Activated B cell treated with CpG ODN at 0.5 μM for 24 hours (primary cell): ENCODE measurements at regions not wholly inside any gene's neighbourhood (a gene's known extent, or its start where the extent isn't known, plus 50 kb on each side); places are given as distances from the start of the nearest gene placed in this dataset.

Experiments
- ATAC-seq: fragments of 200-7000 bp; cut with Tn5 transposase; one replicate; pipeline ENCODE4 v1.10.0; 2021; ENCODE audit warnings: low read depth, mild to moderate bottlenecking, moderate library complexity
- CTCF ChIA-PET: fragments of 350-600 bp; sonication (Branson Sonifier 250); formaldehyde crosslinking; loops from one replicate; lab custom pipeline; 2021; ENCODE audit warnings: antibody characterized with exemption; lab: Charles Lee
- POLR2A ChIA-PET: fragments of 350-600 bp; sonication (Branson Sonifier 250); formaldehyde crosslinking; loops from one replicate; lab custom pipeline; 2021; ENCODE audit warnings: antibody characterized with exemption; lab: Charles Lee
- DNase-seq: peaks from one replicate; pipeline ENCODE4 v3.0.0; 2022
- H3K27ac Mint-ChIP-seq: one replicate; pipeline ENCODE4 v1.8.0; 2020; ENCODE audit warnings: mixed read lengths
- H3K27me3 Mint-ChIP-seq: one replicate; pipeline ENCODE4 v1.8.0; 2021; ENCODE audit warnings: mixed read lengths
- H3K36me3 Mint-ChIP-seq: one replicate; pipeline ENCODE4 v1.8.0; 2021; ENCODE audit warnings: low read depth, mixed read lengths
- H3K4me1 Mint-ChIP-seq: one replicate; pipeline ENCODE4 v1.8.0; 2021; ENCODE audit warnings: mixed read lengths
- H3K4me3 Mint-ChIP-seq: one replicate; pipeline ENCODE4 v1.8.0; 2020; ENCODE audit warnings: mild to moderate bottlenecking, mixed read lengths
- H3K9me3 Mint-ChIP-seq: one replicate; pipeline ENCODE4 v1.8.0; 2020; ENCODE audit warnings: mixed read lengths
- CTCF ChIP-seq: fragments of 200-600 bp; IDR thresholded peaks from one replicate; pipeline ENCODE4 v1.8.0; 2022; ENCODE audit warnings: antibody characterized with exemption, mild to moderate bottlenecking
- intact Hi-C: fragments of 100-400 bp; cut with micrococcal nuclease; formaldehyde crosslinking; loops from one replicate; pipeline ENCODE4 v1.15.1; 2024

GRCh38 chr14:34373191-34373590 is 88.8 kb downstream of the SPTSSA start:
- Mint-ChIP-seq H3K27me3 (no peaks in the 10 kb centered on the region), H3K4me1 (no peaks in the 10 kb centered on the region), H3K9me3 (no peaks in the 10 kb centered on the region), H3K4me3 (no peak overlapping the region), H3K36me3 (no peaks in the 10 kb centered on the region), H3K27ac (no peak overlapping the region)
- intact Hi-C loops = no loop called here
- no peak for TF ChIP-seq CTCF
- DNase-seq (no peak), ATAC-seq (no peak)
- ChIA-PET CTCF (no interaction called here), POLR2A (no interaction called here)

GRCh38 chr14:34372786-34373185 is 89.3 kb downstream of the SPTSSA start:
- no peak for TF ChIP-seq CTCF
- Mint-ChIP-seq H3K4me3 (no peak overlapping the region), H3K9me3 (no peaks in the 10 kb centered on the region), H3K27me3 (no peaks in the 10 kb centered on the region), H3K36me3 (no peaks in the 10 kb centered on the region), H3K27ac (no peak overlapping the region), H3K4me1 (no peaks in the 10 kb centered on the region)
- intact Hi-C loops = no loop called here
- CTCF ChIA-PET = no interaction called here
- ATAC-seq (no peak), DNase-seq (no peak)
- POLR2A ChIA-PET = no interaction called here

GRCh38 chr14:34369648-34370030 is 92.4 kb downstream of the SPTSSA start:
- Mint-ChIP-seq H3K27me3 (no peaks in the 10 kb centered on the region), H3K36me3 (no peaks in the 10 kb centered on the region), H3K4me3 (no peak overlapping the region), H3K9me3 (no peaks in the 10 kb centered on the region), H3K27ac (no peak overlapping the region), H3K4me1 (no peaks in the 10 kb centered on the region)
- ChIA-PET POLR2A (no interaction called here), CTCF (no interaction called here)
- DNase-seq (no peak), ATAC-seq (no peak)
- intact Hi-C loops = no loop called here
- no peak for TF ChIP-seq CTCF

GRCh38 chr14:34368971-34369647 is 92.9 kb downstream of the SPTSSA start:
- Mint-ChIP-seq H3K9me3 (no peaks in the 10 kb centered on the region), H3K27ac (no peak overlapping the region), H3K27me3 (peaks cover 3% of the 10 kb centered on the region), H3K4me1 (no peaks in the 10 kb centered on the region), H3K4me3 (no peak overlapping the region), H3K36me3 (no peaks in the 10 kb centered on the region)
- ATAC-seq (no peak), DNase-seq (no peak)
- CTCF ChIA-PET = no interaction called here
- POLR2A ChIA-PET = no interaction called here
- intact Hi-C loops = no loop called here
- no peak for TF ChIP-seq CTCF

GRCh38 chr14:34368115-34368970 is 93.7 kb downstream of the SPTSSA start:
- Mint-ChIP-seq H3K27me3 (peaks cover 9% of the 10 kb centered on the region), H3K27ac (no peak overlapping the region), H3K36me3 (no peaks in the 10 kb centered on the region), H3K4me3 (no peak overlapping the region), H3K4me1 (no peaks in the 10 kb centered on the region), H3K9me3 (no peaks in the 10 kb centered on the region)
- POLR2A ChIA-PET = no interaction called here
- intact Hi-C loops = no loop called here
- CTCF ChIA-PET = no interaction called here
- no peak for DNase-seq
- no peak for ATAC-seq
- TF ChIP-seq CTCF = no peak
